Activated B cell treated with CpG ODN at 0.5 μM for 24 hours (primary cell): ENCODE measurements at regions not wholly inside any gene's neighbourhood (a gene's known extent, or its start where the extent isn't known, plus 50 kb on each side); places are given as distances from the start of the nearest gene placed in this dataset.
"Not testable (repeated sequence)": the region's sequence is repeated elsewhere in the genome, so short reads cannot be mapped to it uniquely, and the experiment has no call there.

Source experiments
- ATAC-seq: fragments of 200-7000 bp; cut with Tn5 transposase; one replicate; pipeline ENCODE4 v1.10.0; 2021; ENCODE audit warnings: low read depth, mild to moderate bottlenecking, moderate library complexity
- CTCF ChIA-PET: fragments of 350-600 bp; sonication (Branson Sonifier 250); formaldehyde crosslinking; loops from one replicate; lab custom pipeline; 2021; ENCODE audit warnings: antibody characterized with exemption; lab: Charles Lee
- POLR2A ChIA-PET: fragments of 350-600 bp; sonication (Branson Sonifier 250); formaldehyde crosslinking; loops from one replicate; lab custom pipeline; 2021; ENCODE audit warnings: antibody characterized with exemption; lab: Charles Lee
- DNase-seq: peaks from one replicate; pipeline ENCODE4 v3.0.0; 2022
- H3K27ac Mint-ChIP-seq: one replicate; pipeline ENCODE4 v1.8.0; 2020; ENCODE audit warnings: mixed read lengths
- H3K27me3 Mint-ChIP-seq: one replicate; pipeline ENCODE4 v1.8.0; 2021; ENCODE audit warnings: mixed read lengths
- H3K36me3 Mint-ChIP-seq: one replicate; pipeline ENCODE4 v1.8.0; 2021; ENCODE audit warnings: low read depth, mixed read lengths
- H3K4me1 Mint-ChIP-seq: one replicate; pipeline ENCODE4 v1.8.0; 2021; ENCODE audit warnings: mixed read lengths
- H3K4me3 Mint-ChIP-seq: one replicate; pipeline ENCODE4 v1.8.0; 2020; ENCODE audit warnings: mild to moderate bottlenecking, mixed read lengths
- H3K9me3 Mint-ChIP-seq: one replicate; pipeline ENCODE4 v1.8.0; 2020; ENCODE audit warnings: mixed read lengths
- CTCF ChIP-seq: fragments of 200-600 bp; IDR thresholded peaks from one replicate; pipeline ENCODE4 v1.8.0; 2022; ENCODE audit warnings: antibody characterized with exemption, mild to moderate bottlenecking
- intact Hi-C: fragments of 100-400 bp; cut with micrococcal nuclease; formaldehyde crosslinking; loops from one replicate; pipeline ENCODE4 v1.15.1; 2024

GRCh38 chr10:29228562-29228961 is 60.3 kb upstream of the LYZL1 start:
- no peak for TF ChIP-seq CTCF
- Mint-ChIP-seq H3K4me1 (no peaks in the 10 kb centered on the region), H3K9me3 (no peaks in the 10 kb centered on the region), H3K27ac (no peak overlapping the region), H3K36me3 (no peaks in the 10 kb centered on the region), H3K4me3 (no peak overlapping the region), H3K27me3 (peaks cover 5% of the 10 kb centered on the region)
- ChIA-PET CTCF (no interaction called here), POLR2A (no interaction called here)
- DNase-seq, result no peak
- intact Hi-C loops, result no loop called here
- ATAC-seq, result no peak

- CTCF ChIA-PET, result no interaction called here
- H3K4me1 Mint-ChIP-seq, result no peaks in the 10 kb centered on the region
These were observed 59.6 kb upstream of the LYZL1 start for GRCh38 chr10:29229258-29229705.

GRCh38 chr10:29236910-29237309 is 52.0 kb upstream of the LYZL1 start:
- H3K36me3 Mint-ChIP-seq, POLR2A ChIA-PET, H3K9me3 Mint-ChIP-seq, H3K27ac Mint-ChIP-seq, H3K4me3 Mint-ChIP-seq, intact Hi-C loops, DNase-seq, H3K4me1 Mint-ChIP-seq, H3K27me3 Mint-ChIP-seq, ATAC-seq, CTCF ChIA-PET: not testable (repeated sequence)

More at GRCh38 chr10:29229258-29229705, 59.6 kb upstream of the LYZL1 start:
- no peak for ATAC-seq
- H3K27me3 Mint-ChIP-seq, result peaks cover 5% of the 10 kb centered on the region
- H3K36me3 Mint-ChIP-seq, result no peaks in the 10 kb centered on the region
- no peak for TF ChIP-seq CTCF
- H3K4me3 Mint-ChIP-seq, result no peak overlapping the region
- POLR2A ChIA-PET, result no interaction called here
- DNase-seq, result no peak
- H3K27ac Mint-ChIP-seq, result no peak overlapping the region
- intact Hi-C loops, result no loop called here
- H3K9me3 Mint-ChIP-seq, result no peaks in the 10 kb centered on the region

- no peaks in the 10 kb centered on the region for H3K27me3 Mint-ChIP-seq
- POLR2A ChIA-PET, result no interaction called here
- H3K36me3 Mint-ChIP-seq, result no peaks in the 10 kb centered on the region
- CTCF ChIA-PET, result no interaction called here
- H3K4me1 Mint-ChIP-seq, result no peaks in the 10 kb centered on the region
- H3K9me3 Mint-ChIP-seq, result no peaks in the 10 kb centered on the region
- TF ChIP-seq CTCF, result no peak
- no peak overlapping the region for H3K4me3 Mint-ChIP-seq
- intact Hi-C loops, result no loop called here
- no peak overlapping the region for H3K27ac Mint-ChIP-seq
- DNase-seq, result no peak
- no peak for ATAC-seq
These were observed 51.1 kb upstream of the LYZL1 start for GRCh38 chr10:29237786-29238185.

GRCh38 chr10:29238523-29239135 is 50.2 kb upstream of the LYZL1 start:
- Mint-ChIP-seq H3K27ac (no peak overlapping the region), H3K4me3 (no peak overlapping the region), H3K9me3 (no peaks in the 10 kb centered on the region), H3K27me3 (peaks cover 2% of the 10 kb centered on the region), H3K36me3 (no peaks in the 10 kb centered on the region), H3K4me1 (no peaks in the 10 kb centered on the region)
- intact Hi-C loops, result no loop called here
- no peak for ATAC-seq
- ChIA-PET POLR2A (no interaction called here), CTCF (no interaction called here)
- DNase-seq, result no peak
- TF ChIP-seq CTCF, result no peak
